GM21447 (cell line): ENCODE measurements at regions not wholly inside any gene's neighbourhood (a gene's known extent, or its start where the extent isn't known, plus 50 kb on each side); places are given as distances from the start of the nearest gene placed in this dataset.

ENCODE experiments used
- ATAC-seq: cut with Tn5 transposase; IDR thresholded peaks from one replicate; pipeline ENCODE4 v1.9.1; 2021; ENCODE audit not compliant: unreplicated experiment

DNA sequence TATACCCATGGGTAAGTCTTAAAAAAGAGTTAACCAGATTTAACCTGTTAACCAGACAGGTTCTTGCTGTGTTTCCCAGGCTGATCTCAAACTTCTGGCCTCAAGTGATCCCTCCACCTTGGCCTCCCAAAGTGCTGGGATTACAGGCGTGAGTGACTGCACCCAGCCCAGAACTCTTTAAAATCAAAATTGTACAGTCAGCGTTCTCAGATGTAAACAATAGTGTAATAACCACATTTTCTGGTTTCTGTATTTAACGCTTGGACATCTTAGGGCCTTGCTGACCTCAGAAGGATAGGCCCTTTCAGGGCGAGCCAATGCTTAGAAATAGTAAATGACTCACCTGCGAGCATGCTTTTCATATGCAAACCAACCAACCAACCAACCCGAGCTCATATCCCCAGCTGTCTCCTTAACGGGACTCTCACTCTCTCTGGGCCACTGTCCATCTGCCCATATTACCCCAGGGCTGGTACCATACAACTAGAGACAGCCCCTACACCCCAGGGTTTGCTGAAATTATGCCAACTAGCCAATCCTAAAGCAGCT is 415.0 kb upstream of the XYLT1 start:
- no peak for ATAC-seq

- no peak for ATAC-seq
These were observed 407.1 kb upstream of the XYLT1 start for GRCh38 chr16:17877821-17878360.

DNA sequence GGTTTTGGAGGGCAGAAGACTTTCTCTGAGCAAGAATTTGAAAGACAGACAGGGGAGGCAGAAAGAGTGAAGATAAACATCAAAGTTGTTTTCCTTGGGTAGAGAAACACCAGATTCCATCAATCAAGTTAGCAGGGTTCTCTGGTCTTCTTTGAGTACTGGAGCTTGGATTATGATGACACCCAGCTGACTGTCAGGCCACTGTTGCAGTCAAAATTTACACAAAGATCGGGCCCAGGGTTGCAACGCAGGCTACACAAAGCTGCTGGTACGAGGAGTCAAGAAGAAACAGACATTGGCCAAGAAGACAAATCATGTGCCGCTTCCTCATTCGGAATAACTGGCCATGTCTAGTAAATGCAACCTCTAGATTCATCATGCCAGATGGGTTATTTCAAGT is 396.2 kb upstream of the XYLT1 start:
- no peak for ATAC-seq

GRCh38 chr16:17861981-17862479 is 391.3 kb upstream of the XYLT1 start:
- no peak for ATAC-seq

DNA sequence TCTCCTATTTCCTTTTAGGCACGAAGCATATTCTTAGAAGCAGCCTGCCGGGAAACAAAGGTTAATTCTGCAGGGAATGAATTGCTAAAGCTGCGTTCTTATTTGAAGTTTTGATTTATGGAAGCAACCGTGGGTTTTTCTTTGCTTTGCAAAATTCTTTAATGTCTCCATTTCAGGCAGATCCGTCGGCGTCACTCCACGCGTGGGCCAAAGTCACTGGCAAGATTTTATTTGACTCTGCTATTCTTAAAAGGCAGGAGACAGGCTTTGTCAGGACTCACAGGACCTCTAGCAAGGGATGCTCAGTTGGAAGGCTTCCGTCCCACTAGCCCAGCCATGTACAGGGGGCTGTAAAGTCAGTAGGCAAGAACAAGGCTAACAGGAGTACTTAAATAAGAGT is 387.3 kb upstream of the XYLT1 start:
- no peak for ATAC-seq

GRCh38 chr16:17853958-17854357 is 383.2 kb upstream of the XYLT1 start:
- no peak for ATAC-seq

- ATAC-seq: no peak
These were observed 382.4 kb upstream of the XYLT1 start for GRCh38 chr16:17852977-17853702.

DNA sequence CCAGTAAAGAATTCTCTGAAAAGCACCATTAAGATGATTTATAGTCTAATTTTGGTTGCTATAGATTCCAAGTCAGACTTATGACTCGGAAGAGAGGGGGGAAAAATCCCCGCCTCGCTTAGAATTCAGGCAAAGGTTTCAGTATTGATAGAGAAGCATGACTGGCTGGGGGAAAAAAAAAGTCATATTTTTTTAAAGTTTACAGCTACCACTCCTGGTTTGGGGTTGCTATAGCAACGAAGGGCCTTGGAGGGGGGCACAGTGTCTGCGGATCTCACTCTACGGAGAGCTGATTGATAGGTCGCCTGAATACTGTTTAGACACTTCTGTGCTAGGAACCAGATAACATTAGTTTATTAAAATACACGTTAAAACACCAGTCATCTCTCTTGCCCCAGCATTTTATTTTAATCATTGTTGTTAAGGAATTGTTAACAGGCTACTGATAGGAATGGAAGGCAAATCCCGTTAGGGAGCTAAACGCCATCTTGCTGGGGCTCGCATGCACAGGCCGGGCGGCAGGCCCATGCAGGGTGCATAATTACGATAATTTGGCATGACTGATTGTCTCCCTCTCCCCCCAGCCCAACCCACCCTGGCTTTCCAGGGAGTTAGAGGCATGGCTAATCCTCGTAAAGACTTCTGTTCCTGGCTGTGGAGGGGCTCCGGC is 380.0 kb upstream of the XYLT1 start:
- no peak for ATAC-seq

DNA sequence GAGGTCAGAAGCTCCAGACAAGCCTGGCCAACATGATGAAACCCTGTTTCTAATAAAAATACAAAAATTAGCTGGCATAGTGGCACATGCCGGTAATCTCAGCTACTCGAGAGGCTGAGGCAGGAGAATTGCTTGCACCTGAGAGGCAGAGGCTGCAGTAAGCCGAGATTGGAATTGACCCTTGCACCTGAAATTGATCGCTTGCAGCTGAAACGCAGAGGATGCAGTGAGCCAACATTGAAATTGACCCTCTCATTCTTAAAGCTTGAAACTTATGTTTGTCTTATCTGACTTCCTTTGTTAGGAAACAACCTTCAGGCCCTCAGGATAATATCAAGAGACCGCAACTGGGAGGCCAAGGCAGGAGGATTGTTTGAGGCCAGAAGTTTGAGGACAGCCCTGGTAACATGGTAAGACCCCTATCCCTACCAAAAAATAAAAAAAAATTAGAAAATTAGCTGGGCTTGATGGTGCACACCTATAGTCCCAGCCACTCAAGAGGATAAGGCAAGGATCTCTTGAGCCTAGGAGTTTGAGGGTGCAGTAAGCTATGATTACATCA is 376.6 kb upstream of the XYLT1 start:
- no peak for ATAC-seq

- no peak for ATAC-seq
These were observed 375.3 kb upstream of the XYLT1 start for GRCh38 chr16:17846030-17846429.

DNA sequence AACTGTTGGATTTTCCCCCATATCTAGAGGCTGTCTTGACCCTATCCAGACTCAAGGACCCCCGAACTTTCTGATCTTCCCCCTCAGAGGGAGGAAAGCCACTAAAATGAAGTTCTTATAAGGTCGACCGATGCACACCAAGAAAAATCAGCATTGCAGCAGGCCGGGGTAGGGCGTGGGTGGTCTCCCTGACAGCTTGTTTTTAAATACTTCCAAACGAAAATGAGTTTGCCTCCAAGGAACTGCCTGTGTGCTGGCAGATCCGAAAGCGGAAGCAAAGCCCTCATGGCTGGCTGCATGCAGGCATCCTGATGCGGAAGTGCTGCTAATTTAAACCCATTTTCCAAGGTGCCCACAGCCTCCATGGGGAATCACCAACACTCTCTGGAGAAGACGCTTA is 374.3 kb upstream of the XYLT1 start:
- ATAC-seq: no peak

GRCh38 chr16:17843905-17844304 is 373.1 kb upstream of the XYLT1 start:
- no peak for ATAC-seq

- ATAC-seq: no peak
These were observed 369.1 kb upstream of the XYLT1 start for GRCh38 chr16:17839907-17840306.

DNA sequence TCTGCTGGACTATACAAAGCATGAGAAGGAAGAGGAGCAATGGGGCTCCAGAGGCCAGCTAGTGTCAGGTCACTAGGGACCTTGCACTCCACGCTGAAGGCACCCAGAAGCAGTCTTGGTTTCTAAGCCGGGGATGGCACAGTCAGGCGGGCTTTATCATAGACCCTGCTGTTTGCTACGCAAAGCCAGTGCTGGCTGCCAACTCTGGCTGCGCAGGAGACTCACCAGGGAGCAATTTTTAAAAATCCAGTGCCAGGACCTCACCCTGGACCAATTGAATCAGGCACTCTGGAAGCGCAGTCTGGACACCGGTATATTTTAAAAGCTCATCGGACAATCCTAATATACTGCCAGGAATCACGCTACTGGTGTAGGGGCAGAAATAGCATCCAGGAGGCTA is 368.5 kb upstream of the XYLT1 start:
- no peak for ATAC-seq

GRCh38 chr16:17836868-17837602 is 366.3 kb upstream of the XYLT1 start:
- no peak for ATAC-seq

DNA sequence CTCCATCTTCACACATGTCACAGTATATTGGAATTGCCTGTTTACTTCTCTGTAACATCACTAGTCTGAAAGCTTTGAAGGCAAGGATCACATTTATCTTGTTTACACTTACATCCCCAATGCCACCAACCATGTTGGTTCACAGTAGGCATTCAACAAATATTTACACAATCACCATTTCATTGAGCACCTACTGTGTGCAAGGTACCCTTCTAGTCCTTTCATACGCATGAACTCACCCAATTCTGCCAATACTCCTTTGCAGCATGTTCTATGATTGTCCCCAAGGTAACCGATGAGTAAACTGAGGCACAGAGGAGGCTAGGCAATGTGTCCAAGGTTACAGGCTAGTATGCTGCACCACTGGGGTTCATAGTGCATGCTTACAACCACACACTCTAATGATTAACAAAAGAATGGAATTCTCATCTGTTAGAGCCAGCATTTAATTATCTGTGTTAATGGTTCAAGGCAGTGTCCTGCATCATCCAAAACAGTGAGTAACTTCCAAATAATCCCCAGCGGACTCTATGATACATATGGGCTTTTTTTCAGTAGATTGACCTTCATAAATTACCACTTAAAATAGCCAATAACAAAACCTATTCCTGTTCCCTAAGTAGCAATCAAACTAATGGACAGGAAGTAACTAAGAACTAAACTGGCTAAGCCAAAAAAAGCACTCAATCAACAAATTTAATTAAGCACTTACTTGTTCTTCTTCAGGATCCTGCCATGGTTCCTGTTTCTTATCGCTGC is 364.5 kb upstream of the XYLT1 start:
- ATAC-seq: no peak

DNA sequence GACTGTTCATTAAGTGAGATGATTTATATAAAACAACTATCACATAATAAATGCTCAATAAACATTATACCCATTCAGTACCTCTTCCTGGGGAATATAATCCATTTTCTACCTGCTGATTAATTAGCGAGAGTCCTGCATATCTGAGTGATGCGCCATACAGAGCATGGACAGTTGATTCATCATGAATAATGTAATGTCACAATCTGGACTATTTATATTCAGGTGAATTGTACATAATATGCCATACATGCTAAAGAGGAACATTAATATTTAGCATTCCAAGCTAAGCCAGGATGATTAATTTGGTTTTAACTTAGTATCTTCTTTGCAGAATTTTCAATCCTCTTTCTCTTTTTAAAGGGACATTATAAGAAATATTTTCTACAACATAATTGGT is 362.0 kb upstream of the XYLT1 start:
- no peak for ATAC-seq

DNA sequence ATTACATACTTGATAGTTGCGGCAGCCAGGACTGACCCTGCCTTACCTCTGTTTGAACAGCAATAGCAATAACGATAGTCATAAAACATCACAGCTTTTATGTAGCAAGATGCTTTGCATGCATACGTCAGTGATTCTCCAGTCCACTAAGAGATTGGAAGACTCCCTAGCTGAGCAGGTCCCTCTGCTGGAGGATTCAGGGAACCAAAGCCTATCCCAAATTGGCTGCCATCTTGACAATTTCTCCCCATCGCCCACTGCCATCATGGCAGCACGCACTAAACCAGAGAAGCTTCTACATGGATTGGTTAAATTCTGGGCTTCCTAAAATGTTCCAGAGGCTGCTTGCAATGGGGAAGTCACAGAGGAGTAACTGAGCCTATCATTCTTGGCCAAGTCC is 360.6 kb upstream of the XYLT1 start:
- ATAC-seq: no peak

DNA sequence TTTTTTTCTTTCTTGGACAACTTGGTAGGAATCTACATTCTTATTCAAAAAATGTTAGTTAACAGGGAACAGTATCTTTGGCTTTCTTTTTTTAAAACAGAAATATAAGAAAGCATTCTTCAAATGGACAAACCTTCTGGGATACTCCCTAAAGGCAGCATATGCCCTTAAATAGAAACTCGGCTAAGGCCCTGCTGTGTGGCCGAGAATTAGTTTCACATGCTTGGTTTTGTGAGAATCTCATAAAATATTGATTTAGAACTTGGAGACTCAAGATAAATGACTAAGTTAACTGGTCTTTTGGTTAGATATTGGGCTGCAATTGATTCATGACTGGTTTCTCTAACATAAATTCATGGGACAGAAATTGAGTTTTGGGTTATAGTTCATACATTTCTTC is 359.9 kb upstream of the XYLT1 start:
- ATAC-seq: no peak

GRCh38 chr16:17829811-17830210 is 359.1 kb upstream of the XYLT1 start:
- no peak for ATAC-seq
